ENCODE measurements at regions not wholly inside any gene's neighbourhood (a gene's known extent, or its start where the extent isn't known, plus 50 kb on each side); places are given as distances from the start of the nearest gene placed in this dataset.

DNA sequence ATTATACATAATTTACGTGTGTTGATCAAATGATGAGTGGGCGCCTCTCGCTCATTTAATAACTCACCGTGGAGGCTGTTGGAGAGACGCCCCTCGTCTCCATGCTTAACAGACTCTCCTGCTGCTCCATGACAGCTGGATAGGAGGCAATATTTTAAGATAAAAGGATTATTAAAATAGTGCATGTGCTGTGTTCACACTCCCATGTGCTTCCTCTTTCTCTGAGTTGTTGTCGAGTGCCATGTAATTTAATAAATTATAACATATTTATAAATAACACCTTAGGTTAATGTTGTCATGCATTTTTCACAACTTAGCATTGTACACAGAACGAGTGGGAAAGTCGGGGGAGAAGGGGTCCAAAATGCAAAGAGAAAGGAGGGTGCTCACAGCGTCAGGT, 161.4 kb upstream of the TSHZ3 start (continued):
- TF ChIP-seq TSHZ2 (CRISPR knock-in tag; IDR thresholded peaks at IDR 0.05): no peak
- TF ChIP-seq TCF4 (CRISPR knock-in tag; IDR thresholded peaks at IDR 0.05; ENCODE audit: borderline replicate concordance): no peak
- no peak for TF ChIP-seq BACH2 (CRISPR knock-in tag; IDR thresholded peaks at IDR 0.05; ENCODE audit: borderline replicate concordance)
- TF ChIP-seq ESRRG (CRISPR knock-in tag; IDR thresholded peaks at IDR 0.05): no peak
- no peak for TF ChIP-seq GLIS3 (CRISPR knock-in tag; IDR thresholded peaks at IDR 0.05)
- no peak for TF ChIP-seq ZC3H10 (CRISPR knock-in tag; IDR thresholded peaks at IDR 0.05)

DNA sequence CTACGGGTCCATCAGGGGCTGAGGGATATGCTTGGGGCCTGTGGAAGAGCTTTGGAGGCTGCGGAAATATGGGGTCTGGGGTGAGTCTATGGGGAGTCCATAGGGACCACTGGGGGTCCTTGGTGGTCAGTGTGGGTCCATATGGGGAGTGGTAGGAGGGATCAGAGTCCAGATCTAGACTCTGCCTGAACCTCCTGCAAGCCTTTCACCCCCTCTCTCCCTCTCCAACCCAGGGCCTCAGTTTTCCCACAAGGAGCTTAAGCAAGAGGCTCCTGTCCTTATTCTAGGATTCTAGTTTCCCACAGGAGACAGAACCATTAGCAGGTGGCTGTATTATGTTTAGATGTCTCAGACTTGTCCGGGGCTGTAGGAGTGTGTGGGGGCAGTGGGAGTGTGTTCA, 161.9 kb upstream of the TSHZ3 start:
- no peak for ATAC-seq
- TF ChIP-seq PATZ1 (CRISPR knock-in tag; IDR thresholded peaks at IDR 0.05; ENCODE audit: borderline replicate concordance): no peak
- no peak for TF ChIP-seq ZFP3 (CRISPR knock-in tag; IDR thresholded peaks at IDR 0.05)
- TF ChIP-seq ISL1 (CRISPR knock-in tag; IDR thresholded peaks at IDR 0.05): no peak
- no peak for TF ChIP-seq TCF4 (CRISPR knock-in tag; IDR thresholded peaks at IDR 0.05; ENCODE audit: borderline replicate concordance)
- TF ChIP-seq GLIS3 (CRISPR knock-in tag; IDR thresholded peaks at IDR 0.05): no peak
- TF ChIP-seq ESRRG (CRISPR knock-in tag; IDR thresholded peaks at IDR 0.05): no peak
- TF ChIP-seq ZNF565 (CRISPR knock-in tag; conservative IDR thresholded peaks at IDR 0.05; ENCODE audit: low read depth): no peak
- no peak for TF ChIP-seq ZNF8 (CRISPR knock-in tag; IDR thresholded peaks at IDR 0.05)
- TF ChIP-seq CSRNP3 (CRISPR knock-in tag; IDR thresholded peaks at IDR 0.05): no peak
- TF ChIP-seq TSHZ2 (CRISPR knock-in tag; IDR thresholded peaks at IDR 0.05): no peak
- no peak for TF ChIP-seq SNAI2 (CRISPR knock-in tag; IDR thresholded peaks at IDR 0.05)
- no peak for TF ChIP-seq ZFP30 (CRISPR knock-in tag; IDR thresholded peaks at IDR 0.05)
- no peak for TF ChIP-seq RARB (CRISPR knock-in tag; IDR thresholded peaks at IDR 0.05)

- no peak for ATAC-seq
- TF ChIP-seq ZFP30 (CRISPR knock-in tag; IDR thresholded peaks at IDR 0.05) (no peak), GLIS3 (CRISPR knock-in tag; IDR thresholded peaks at IDR 0.05) (no peak), CREB5 (CRISPR knock-in tag; IDR thresholded peaks at IDR 0.05; ENCODE audit: low read depth) (no peak), ZNF8 (CRISPR knock-in tag; IDR thresholded peaks at IDR 0.05) (no peak), TSHZ2 (CRISPR knock-in tag; IDR thresholded peaks at IDR 0.05) (no peak), ZFP3 (CRISPR knock-in tag; IDR thresholded peaks at IDR 0.05) (no peak), BACH2 (CRISPR knock-in tag; IDR thresholded peaks at IDR 0.05; ENCODE audit: borderline replicate concordance) (no peak), ARNTL (CRISPR knock-in tag; IDR thresholded peaks at IDR 0.05; ENCODE audit: borderline replicate concordance, low read depth) (no peak), CSRNP3 (CRISPR knock-in tag; IDR thresholded peaks at IDR 0.05) (no peak), ZNF565 (CRISPR knock-in tag; conservative IDR thresholded peaks at IDR 0.05; ENCODE audit: low read depth) (no peak), ZC3H10 (CRISPR knock-in tag; IDR thresholded peaks at IDR 0.05) (no peak), PPARA (CRISPR knock-in tag; IDR thresholded peaks at IDR 0.05; ENCODE audit: borderline replicate concordance) (no peak), PATZ1 (CRISPR knock-in tag; IDR thresholded peaks at IDR 0.05; ENCODE audit: borderline replicate concordance) (no peak), ISL1 (CRISPR knock-in tag; IDR thresholded peaks at IDR 0.05) (no peak), CSDC2 (CRISPR knock-in tag; IDR thresholded peaks at IDR 0.05) (no peak), TCF4 (CRISPR knock-in tag; IDR thresholded peaks at IDR 0.05; ENCODE audit: borderline replicate concordance) (no peak), ESRRG (CRISPR knock-in tag; IDR thresholded peaks at IDR 0.05) (no peak)
Observed at GRCh38 chr19:31511696-31512095, 162.5 kb upstream of the TSHZ3 start.
